HG02798 (cell line): ENCODE measurements at regions not wholly inside any gene's neighbourhood (a gene's known extent, or its start where the extent isn't known, plus 50 kb on each side); places are given as distances from the start of the nearest gene placed in this dataset.
"Not testable (repeated sequence)": the region's sequence is repeated elsewhere in the genome, so short reads cannot be mapped to it uniquely, and the experiment has no call there.

Experiments used
- ATAC-seq: cut with Tn5 transposase; IDR thresholded peaks from one replicate; pipeline ENCODE4 v1.9.1; 2021; ENCODE audit warnings: mild to moderate bottlenecking; ENCODE audit not compliant: unreplicated experiment, poor library complexity

- ATAC-seq = no peak
These were observed 1480.2 kb upstream of the GOT2 start for GRCh38 chr16:60214311-60214710.

- no peak for ATAC-seq
These were observed 1472.4 kb upstream of the GOT2 start for GRCh38 chr16:60206516-60206915.

DNA sequence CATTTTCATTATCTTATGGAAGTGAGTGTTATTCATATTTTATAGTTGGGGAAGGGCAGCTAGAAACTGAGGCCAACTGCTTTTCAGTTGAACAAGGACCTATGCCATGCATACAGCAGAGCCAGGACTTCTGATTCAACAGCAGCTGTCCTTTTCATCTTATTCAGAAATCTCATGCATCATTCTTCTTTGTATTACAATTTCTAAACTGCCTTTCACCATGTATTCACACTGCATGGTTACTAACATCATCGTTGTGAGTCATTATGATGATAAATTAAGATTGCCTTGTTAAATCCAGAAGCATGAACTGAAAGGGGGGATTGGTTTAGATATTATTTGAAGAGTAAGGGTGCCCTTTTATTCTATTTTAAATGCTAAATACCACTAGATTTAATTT is 1470.1 kb upstream of the GOT2 start:
- no peak for ATAC-seq

- ATAC-seq = no peak
These were observed 1469.5 kb upstream of the GOT2 start for GRCh38 chr16:60203525-60204124.

DNA sequence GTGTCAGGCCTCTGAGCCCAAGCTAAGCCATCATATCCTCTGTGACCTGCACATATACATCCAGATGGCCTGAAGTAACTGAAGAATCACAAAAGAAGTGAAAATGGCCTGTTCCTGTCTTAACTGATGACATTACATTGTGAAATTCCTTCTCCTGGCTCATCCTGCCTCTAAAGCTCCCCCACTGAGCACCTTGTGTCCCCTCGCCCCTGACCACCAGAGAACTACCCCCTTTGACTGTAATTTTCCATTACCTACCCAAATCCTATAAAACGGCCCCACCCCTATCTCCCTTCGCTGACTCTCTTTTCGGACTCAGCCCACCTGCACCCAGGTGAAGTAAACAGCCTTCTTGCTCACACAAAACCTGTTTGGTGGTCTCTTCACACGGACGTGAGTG is 1466.6 kb upstream of the GOT2 start:
- ATAC-seq = not testable (repeated sequence)

DNA sequence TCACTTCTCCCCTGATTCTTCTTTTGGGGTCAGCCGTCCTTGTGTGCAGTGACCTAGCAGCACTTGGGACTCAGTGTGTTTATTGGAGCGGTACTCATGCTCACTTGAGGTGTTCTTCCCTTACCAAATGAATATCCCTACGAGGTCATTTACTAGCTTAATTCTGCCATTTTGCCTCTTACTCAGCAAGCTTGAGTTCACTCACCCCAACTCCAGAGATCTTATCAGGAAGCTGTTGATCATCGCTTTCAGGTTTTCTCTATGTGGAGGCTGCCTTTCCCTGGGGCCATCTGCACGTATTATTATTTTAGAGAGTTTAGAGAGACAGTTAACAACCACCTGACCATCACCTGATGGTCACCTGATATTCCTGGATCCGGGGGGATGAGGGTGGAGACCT is 1466.0 kb upstream of the GOT2 start:
- no peak for ATAC-seq

DNA sequence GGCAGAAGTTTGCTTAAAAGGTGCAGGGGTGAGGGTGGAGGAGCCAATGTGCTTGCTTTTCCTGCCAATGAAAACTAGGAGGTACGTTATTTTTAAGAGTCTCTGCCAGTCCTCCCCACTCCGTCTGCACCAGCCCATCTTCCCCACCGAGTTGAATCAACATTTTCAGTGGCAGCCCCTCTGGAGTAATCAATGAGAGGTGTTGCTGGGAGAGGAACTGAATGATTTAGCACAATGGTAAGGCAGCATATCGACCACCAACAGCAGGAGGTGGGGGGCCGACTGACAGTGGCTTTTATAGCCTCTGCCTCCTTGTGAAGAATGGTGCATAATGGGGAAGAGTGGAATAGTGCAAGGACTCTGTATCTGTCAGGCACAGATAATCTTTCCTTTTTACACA is 1465.0 kb upstream of the GOT2 start:
- ATAC-seq = no peak

- no peak for ATAC-seq
These were observed 1447.4 kb upstream of the GOT2 start for GRCh38 chr16:60181536-60181935.

DNA sequence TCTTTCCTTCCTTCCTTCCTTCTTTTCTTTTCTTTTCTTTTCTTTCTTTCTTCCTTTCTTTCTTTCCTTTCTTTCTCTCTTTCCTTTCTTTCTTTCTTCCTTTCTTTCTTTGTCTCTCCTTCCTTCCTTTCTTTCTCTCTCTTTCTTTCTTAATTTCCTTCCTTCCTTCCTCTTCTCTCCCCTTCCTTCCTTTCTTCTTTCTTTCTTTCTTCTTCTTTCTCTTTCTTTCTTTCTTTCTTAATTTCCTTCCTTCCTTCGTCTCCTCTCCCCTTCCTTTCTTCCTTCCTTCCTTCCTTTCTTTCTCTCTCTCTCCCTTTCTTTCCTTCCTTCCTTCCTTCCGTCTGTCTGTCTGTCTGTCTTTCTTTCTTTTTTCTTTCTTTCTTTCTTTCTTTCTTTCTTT is 1446.5 kb upstream of the GOT2 start:
- no peak for ATAC-seq

DNA sequence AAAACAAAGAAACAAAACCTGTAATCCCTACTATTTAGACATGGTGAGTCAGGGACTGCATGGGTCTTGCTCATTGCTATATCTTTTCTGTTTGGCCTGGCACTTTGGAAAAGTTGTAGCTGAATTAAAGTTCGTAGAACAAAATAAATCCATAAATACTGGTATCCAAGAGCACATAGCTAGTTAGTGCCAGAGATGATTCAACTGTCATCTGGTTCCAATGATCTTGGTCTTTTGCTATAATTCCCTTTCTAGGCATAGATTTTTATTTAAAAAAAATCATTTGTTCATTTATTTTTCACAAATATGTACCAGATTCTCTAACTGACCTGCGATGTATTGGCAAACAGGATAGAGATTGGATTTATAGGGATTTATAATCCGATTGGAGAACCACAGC is 1436.1 kb upstream of the GOT2 start:
- no peak for ATAC-seq

DNA sequence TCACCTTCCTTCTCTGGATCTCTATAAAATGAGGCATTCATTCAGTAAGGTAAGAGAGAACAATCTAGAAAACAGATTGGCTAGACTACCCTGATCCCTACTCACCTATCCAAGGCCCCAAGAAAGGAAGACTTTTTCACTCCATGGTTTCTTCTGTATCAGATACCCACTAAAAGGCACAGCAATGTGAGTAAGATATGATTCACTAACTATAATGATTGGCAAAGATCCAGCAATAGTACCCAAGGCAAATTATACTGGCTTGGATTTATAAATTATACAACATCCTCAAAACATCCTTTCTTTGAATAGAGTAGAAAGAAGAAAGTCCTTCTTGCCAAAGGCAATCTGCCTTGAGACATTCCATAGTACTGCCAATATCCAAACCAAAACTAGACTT is 1432.0 kb upstream of the GOT2 start:
- no peak for ATAC-seq

- no peak for ATAC-seq
These were observed 1417.9 kb upstream of the GOT2 start for GRCh38 chr16:60151987-60152386.

GRCh38 chr16:60150907-60151306 is 1416.8 kb upstream of the GOT2 start:
- ATAC-seq = no peak

DNA sequence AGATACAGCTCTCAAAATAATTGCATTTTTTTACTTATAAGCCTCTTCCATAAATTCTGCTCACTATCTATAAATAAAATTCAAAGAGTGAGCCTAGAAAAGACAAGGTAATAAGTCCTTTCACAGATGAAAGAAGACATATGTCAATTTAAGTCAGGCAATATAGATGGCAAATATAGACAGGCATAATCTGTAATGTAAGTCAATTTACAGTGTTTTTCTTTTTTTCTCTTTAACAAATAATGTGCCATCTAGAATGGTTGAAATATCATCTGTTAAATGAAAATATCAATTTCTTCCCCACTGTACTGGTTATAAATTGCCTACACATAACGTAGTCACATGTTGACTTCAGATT is 1409.2 kb upstream of the GOT2 start:
- no peak for ATAC-seq

- ATAC-seq = no peak
These were observed 1408.7 kb upstream of the GOT2 start for GRCh38 chr16:60142619-60143347.

GRCh38 chr16:60137891-60138290 is 1403.8 kb upstream of the GOT2 start:
- no peak for ATAC-seq

DNA sequence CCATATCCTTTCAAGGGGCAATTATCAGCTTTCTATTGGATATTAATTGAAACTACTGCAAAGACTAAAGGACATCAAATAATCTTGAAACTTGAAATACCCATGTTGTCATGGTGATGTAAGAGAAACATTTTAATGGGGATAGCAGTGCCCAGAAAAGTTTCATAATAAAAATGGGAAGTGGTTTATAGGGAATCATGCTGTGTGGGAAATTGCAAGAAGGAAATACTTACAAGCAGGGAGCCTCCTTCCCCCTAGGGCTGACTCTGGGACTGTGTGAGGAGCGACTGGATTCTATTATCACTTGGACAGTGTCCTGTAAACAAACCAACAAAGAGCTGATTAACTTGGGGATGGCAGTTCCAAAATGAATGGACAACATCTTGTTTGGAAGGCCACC is 1393.1 kb upstream of the GOT2 start:
- no peak for ATAC-seq

DNA sequence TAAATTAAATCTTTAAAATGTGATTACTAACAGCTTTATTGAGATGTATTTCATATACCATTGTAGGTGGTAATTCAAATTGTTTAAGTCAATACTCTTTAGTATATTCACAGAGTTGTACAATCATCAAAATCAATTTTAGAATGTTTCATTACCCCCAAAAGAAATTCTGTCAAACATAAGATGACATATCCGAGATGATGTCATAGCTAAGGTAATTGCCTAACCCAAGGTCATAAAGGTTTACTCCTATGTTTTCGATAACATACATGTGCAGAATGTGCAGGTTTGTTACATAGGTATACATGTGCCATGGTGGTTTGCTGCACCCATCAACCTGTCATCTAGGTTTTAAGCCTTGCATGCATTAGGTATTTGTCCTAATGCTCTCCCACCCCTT is 1392.0 kb upstream of the GOT2 start:
- ATAC-seq = not testable (repeated sequence)

- no peak for ATAC-seq
These were observed 1389.4 kb upstream of the GOT2 start for GRCh38 chr16:60123392-60124023.

DNA sequence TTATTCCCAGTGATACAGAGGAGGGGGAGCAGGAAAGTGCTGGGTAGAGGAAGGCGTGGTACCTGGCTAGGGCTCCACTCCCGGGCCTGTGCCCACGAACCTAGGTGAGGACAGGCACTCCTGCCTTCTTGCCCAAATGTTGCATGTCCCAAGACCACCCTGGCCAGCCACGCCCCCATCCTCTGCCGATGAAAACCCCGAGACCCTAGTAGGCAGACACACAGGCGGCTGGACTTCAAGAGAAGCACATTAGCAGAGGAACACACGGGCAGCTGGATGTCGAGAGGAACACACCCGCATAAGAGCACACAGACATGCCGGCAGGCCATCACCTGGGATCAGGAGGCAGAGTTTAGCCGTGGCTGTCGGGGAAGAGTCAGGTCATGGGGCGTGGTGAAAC is 1386.5 kb upstream of the GOT2 start:
- ATAC-seq = no peak

- no peak for ATAC-seq
These were observed 1376.4 kb upstream of the GOT2 start for GRCh38 chr16:60110531-60110930.

DNA sequence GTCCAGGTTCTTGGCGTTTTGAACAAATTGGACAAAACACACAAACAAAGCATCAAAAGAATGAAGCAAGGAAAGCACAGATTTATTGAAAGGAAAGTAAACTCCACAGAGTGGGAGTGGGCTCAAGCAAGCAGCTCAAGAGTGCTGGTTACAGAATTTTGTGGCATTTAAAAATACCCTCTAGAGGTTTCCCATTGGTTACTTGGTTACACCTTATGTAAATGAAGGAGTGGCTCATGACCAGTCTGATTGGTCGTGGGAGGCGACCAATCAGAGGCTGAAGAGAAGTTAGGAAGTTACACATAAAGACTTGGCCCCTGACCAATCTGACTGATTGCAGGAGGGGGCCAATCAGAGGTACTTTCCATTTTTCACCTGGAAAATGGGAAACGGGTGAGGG is 1373.8 kb upstream of the GOT2 start:
- ATAC-seq = no peak
